GM19468 (cell line): ENCODE measurements at regions not wholly inside any gene's neighbourhood (a gene's known extent, or its start where the extent isn't known, plus 50 kb on each side); places are given as distances from the start of the nearest gene placed in this dataset.

Experiments
- ATAC-seq: cut with Tn5 transposase; IDR thresholded peaks from one replicate; pipeline ENCODE4 v1.9.1; 2021; ENCODE audit warnings: mild to moderate bottlenecking, moderate library complexity, moderate number of reproducible peaks; ENCODE audit not compliant: unreplicated experiment; ENCODE audit errors: extremely low read depth

- ATAC-seq, result no peak
Observed at GRCh38 chr16:86709902-86710601, 131.7 kb downstream of the FOXL1 start.

GRCh38 chr16:86710602-86710950 is 132.2 kb downstream of the FOXL1 start:
- no peak for ATAC-seq

DNA sequence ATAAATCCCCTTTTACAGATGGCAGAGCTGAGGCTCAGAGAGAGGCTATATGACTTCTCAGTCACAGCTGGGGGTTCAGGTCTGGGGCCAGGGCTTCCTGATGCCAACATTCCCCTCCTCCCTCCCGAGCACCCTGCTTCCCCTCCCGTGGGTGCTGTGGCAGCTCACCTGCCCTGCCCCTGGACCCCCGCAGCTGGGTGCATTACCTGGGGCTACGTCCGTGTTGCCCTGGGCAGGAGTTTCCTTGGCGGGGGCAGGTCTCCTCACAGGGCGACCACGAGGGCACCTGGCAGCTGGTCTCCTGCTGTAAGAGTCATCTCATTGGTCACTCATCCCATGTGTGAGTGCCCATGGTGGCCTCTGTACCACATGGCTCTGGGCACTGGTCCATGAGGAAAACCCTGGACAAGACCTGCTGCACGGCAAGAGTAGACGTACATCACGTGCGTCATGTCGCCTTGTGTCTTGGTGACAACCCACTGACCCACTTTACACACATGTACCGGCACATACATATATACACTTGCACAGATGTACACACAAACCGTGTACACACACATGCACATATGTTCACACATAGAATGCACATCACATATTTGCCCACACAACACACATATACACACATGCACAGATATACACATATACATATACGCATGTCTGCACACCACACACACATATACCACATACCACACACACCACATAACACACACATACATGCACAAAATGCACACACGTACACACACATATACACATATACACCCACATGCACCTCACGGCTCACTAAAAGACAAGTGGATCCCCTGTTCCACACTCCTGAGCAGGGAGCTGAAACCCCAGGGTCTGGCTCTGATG is 134.0 kb downstream of the FOXL1 start:
- no peak for ATAC-seq

- ATAC-seq, result no peak
Observed at GRCh38 chr16:86713021-86713631, 134.8 kb downstream of the FOXL1 start.

- no peak for ATAC-seq
Observed at GRCh38 chr16:86714166-86714565, 135.8 kb downstream of the FOXL1 start.

GRCh38 chr16:86716649-86717048 is 138.3 kb downstream of the FOXL1 start:
- ATAC-seq, result no peak

GRCh38 chr16:86718118-86718517 is 139.8 kb downstream of the FOXL1 start:
- no peak for ATAC-seq

GRCh38 chr16:86722970-86723369 is 144.6 kb downstream of the FOXL1 start:
- ATAC-seq, result no peak

GRCh38 chr16:86723689-86724088 is 145.3 kb downstream of the FOXL1 start:
- no peak for ATAC-seq

GRCh38 chr16:86725401-86725800 is 147.1 kb downstream of the FOXL1 start:
- ATAC-seq, result no peak

DNA sequence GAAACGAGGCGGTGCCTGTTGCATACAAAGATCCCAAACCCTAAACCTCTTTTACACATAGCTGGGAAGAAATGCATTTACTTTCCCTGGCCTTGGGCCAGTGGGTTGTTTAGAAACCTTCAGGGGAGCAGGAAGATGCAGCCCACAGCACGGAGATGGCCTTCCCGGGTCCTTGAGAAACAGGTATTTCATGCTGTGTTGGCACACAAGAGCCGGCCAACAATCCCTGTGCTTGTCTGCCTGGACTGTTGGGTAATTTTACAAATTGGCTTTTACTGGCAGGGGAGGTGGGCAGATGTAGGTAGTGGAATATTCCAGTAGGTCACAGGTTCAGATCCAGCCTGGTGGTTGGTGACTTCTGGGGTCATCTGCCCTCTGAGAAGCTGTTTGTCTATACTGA is 148.0 kb downstream of the FOXL1 start:
- ATAC-seq, result no peak

- ATAC-seq, result no peak
Observed at GRCh38 chr16:86727131-86727530, 148.8 kb downstream of the FOXL1 start.

DNA sequence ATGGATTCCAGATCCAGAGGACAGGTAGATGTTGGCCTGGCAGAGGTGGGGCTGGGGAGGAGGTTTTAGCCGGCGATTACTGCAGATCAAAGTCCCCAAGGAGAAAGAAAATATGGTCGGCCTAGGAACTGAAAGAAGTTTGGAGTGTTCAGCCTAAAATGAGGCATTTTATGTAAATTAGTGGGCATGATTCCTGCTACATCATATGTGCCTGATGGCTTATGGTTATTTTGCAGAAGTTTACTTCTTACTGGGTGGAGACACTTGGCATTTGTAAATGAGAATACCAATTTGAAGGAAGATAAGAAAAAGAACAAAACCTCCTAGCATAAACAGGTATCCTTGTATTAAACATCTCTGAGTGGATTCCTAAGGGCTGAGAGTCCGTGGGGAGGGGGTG is 149.3 kb downstream of the FOXL1 start:
- no peak for ATAC-seq

DNA sequence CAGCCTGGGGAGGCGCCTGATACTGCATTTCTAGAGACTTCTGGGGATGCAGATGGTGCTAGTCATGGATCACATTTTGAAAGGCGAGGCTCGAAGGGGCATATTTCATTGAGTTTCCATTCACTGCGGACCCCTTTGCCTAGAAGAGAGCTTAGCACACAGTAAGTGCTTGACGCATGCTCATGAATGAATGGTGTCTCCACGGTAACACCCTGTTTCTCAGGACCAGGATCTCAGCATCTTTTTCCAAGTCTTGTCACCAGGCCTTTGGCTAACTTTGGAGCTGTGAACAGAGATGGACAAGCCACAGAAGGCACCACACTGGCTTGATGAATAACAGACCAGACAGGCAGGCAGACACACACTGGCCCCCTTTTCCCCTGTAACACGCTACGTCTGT is 151.3 kb downstream of the FOXL1 start:
- ATAC-seq, result no peak

GRCh38 chr16:86730086-86730485 is 151.7 kb downstream of the FOXL1 start:
- no peak for ATAC-seq

DNA sequence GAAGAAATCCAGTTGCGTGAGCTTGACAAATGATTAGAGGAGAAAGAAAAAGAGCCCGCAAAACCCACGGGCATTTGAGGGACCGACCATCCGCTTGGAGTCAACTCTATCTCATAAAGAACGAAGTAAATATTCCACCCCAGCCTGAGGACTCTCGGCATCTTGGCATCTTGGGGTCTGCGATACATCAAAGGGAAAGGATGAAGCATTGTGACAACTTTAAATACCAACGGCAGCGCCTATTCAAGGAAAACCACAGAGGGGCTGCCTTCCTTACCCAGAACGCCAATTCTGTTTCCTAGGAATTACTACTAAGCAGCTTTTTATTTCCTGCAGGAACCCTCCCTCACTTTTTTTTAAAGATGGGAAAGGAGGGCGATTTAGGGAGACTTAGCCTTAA is 152.2 kb downstream of the FOXL1 start:
- no peak for ATAC-seq

DNA sequence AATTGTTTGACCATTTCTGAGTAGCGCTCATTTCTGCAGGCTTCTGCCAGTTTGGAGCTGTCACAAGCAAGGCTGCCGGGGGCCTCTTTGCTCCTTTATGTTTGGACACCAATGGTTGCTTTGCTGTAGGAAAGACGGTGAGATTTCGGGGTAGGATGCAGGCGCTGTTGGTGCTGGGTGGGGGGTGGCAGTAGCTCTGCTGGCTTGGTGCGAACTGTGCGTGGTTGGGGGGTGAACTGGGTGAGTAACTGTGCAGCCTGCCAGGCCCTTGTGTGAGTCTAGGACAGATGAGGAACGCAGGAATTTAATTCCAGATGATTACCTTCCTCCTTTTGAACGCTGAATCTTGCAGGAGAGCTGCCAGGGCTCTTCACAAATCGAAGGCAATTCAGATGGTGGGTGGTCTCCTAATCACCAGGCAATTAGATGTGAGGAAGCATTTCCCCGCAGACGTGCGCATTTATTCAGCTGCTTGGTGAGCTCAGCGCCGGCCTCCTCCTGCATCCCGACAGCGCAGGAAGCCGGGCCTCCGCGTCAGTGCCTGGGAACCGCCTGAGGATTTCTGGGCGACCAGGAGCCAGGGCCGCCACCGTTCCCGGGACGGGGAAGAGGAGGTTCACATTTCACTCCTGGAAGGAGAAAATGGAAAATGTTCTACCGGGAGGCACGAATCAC is 154.4 kb downstream of the FOXL1 start:
- ATAC-seq, result no peak

DNA sequence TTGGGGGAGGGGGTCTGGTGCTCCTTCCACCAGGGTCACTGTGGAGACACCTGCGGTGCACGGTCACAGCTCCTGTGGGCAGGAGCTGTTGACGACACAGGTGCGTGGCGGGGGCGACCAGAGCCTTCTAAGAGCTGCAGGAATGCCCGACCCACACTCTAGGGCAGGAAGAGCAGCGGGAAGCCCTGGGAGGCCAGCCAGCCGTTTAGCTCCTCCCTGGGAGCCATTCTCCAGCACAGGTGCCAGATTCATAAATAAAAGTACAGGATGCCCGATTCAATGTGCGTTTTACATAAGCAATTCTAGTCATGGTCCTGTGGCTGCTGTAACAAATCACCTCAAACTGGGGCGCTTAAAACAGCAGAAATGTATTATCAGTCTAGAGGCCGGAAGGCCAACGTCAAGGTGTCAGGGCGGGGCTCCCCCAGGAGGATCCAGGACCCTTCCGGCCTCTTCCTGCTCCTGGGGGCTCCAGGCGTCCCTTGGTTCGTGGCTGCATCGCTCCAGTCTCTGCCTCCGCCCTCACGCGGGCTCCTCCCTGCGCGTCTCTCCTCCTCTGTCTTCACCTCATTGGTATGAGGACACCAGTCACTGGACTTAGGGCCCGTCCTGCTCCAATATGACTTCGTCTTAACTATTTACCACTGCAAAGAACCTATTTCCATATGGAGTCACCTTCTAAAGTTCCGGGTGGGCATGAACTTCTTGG is 155.4 kb downstream of the FOXL1 start:
- no peak for ATAC-seq

DNA sequence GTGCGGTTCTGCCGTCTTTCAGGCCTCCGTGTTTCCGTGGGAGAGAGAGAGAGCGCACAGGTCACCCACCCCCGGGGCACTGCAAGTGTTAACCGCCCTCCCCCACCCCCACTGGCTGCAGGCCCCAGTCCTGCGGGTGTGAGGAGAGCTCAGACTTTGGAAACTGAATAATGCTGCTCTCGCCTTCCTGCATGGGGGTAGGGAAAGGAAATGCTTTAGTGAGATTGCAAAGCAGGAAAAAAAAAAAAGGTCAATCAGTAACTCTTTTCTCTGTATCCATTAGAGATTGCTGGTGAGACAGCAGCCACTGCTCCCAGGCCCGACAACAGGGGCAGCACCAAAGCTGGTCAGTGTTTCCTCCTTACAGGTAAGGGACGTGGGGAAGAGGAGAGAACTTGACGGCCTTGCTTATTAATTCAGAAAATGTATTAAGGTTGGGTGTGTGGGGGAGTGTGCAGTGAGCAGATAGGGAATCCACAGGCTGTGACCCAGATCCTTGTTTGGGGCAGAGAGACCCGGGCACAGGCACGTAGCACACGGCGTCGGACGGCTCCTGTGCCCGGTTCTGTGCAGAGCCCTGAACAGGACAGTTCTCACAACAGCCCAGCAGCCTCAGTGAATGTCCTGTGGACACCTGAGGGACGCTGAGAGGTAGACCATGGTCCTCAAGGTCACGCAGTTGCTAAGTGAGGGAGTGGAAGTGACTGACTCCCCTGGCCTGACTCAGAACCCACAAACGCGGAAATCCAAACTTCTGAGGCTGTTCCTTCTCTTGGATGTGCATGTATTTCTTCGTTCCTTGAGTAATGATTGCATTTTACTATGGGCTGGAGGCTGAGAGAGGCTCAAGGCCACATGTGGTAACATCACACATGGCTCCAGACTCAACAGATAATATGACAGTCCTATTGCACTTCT is 156.5 kb downstream of the FOXL1 start:
- no peak for ATAC-seq
